ENCODE measurements at regions not wholly inside any gene's neighbourhood (a gene's known extent, or its start where the extent isn't known, plus 50 kb on each side); places are given as distances from the start of the nearest gene placed in this dataset.

GRCh38 chr9:73685786-73686185 is 534.1 kb downstream of the ANXA1 start:
- TF ChIP-seq RAD21 (IDR thresholded peaks at IDR 0.05; ENCODE audit: low read length), result no peak
- no peak for TF ChIP-seq CHD2 (IDR thresholded peaks at IDR 0.05; ENCODE audit: low read length, partially characterized antibody)
- no peak for TF ChIP-seq CTCF (IDR thresholded peaks at IDR 0.05)
- TF ChIP-seq REST (IDR thresholded peaks at IDR 0.05; ENCODE audit: low read depth, low read length), result no peak
- TF ChIP-seq MAX (IDR thresholded peaks at IDR 0.05; ENCODE audit: low read depth), result no peak
- TF ChIP-seq EP300 (IDR thresholded peaks at IDR 0.05; ENCODE audit: borderline replicate concordance in 1 of 2, low read depth in 1 of 2, low read length in 1 of 2), result no peak
- no peak for TF ChIP-seq NRF1 (IDR thresholded peaks at IDR 0.05; ENCODE audit: low read depth, low read length)
- no peak for TF ChIP-seq FOXM1 (IDR thresholded peaks at IDR 0.05; ENCODE audit: low read depth)
- TF ChIP-seq JUND (IDR thresholded peaks at IDR 0.05), result no peak
- no peak for TF ChIP-seq EZH2phosphoT487 (IDR thresholded peaks at IDR 0.05; ENCODE audit: borderline replicate concordance, low read depth)

Data from SK-N-SH (cell line).